Loucy (cell line): ENCODE measurements at regions not wholly inside any gene's neighbourhood (a gene's known extent, or its start where the extent isn't known, plus 50 kb on each side); places are given as distances from the start of the nearest gene placed in this dataset.

Experiments used
- H2AFZ ChIP-seq: fragments of 200-600 bp; sonication (generic); 2 replicates; pipeline ENCODE4 v1.6.0; 2016; ENCODE audit warnings: antibody characterized with exemption, mild to moderate bottlenecking, low read length, moderate library complexity
- H3F3A ChIP-seq: fragments of 200-600 bp; 2 replicates; pipeline ENCODE4 v1.6.0; 2016; ENCODE audit warnings: antibody characterized with exemption, low read depth, mild to moderate bottlenecking
- H3K27me3 ChIP-seq: fragments of 200-600 bp; sonication (generic); 2 replicates; pipeline ENCODE4 v1.6.1; 2014; ENCODE audit warnings: low read length, mild to moderate bottlenecking; ENCODE audit not compliant: insufficient read depth, poor library complexity, severe bottlenecking
- H3K36me3 ChIP-seq: fragments of 200-600 bp; sonication (generic); 2 replicates; pipeline ENCODE4 v1.6.1; 2016; ENCODE audit warnings: low read length; ENCODE audit not compliant: insufficient read depth
- H3K4me1 ChIP-seq: fragments of 200-600 bp; sonication (generic); 2 replicates; pipeline ENCODE4 v1.5.1; 2014; ENCODE audit warnings: low read length, mild to moderate bottlenecking; ENCODE audit not compliant: insufficient read depth, poor library complexity, severe bottlenecking
- H3K4me2 ChIP-seq: fragments of 200-600 bp; sonication (generic); 2 replicates; pipeline ENCODE4 v1.6.0; 2014; ENCODE audit warnings: antibody characterized with exemption, low read length, low read depth, mild to moderate bottlenecking; ENCODE audit not compliant: poor library complexity, severe bottlenecking
- H3K4me3 ChIP-seq: fragments of 200-600 bp; sonication (generic); 2 replicates; pipeline ENCODE4 v1.5.1; 2014; ENCODE audit warnings: low read length, mild to moderate bottlenecking, mixed read lengths; ENCODE audit not compliant: poor library complexity, severe bottlenecking
- H3K79me2 ChIP-seq: fragments of 200-600 bp; sonication (generic); 2 replicates; pipeline ENCODE4 v1.6.1; 2014; ENCODE audit warnings: low read length; ENCODE audit not compliant: insufficient read depth
- H3K9ac ChIP-seq: fragments of 200-600 bp; sonication (generic); 2 replicates; pipeline ENCODE4 v1.6.0; 2014; ENCODE audit warnings: mild to moderate bottlenecking, low read depth, low read length, moderate library complexity; ENCODE audit not compliant: poor library complexity, severe bottlenecking
- H3K9me2 ChIP-seq: fragments of 200-600 bp; sonication (generic); replicated peaks from 2 replicates; pipeline ENCODE4 v1.6.1; 2016; ENCODE audit warnings: low read depth, low read length, mixed read lengths
- H3K9me3 ChIP-seq: fragments of 200-600 bp; sonication (generic); 2 replicates; pipeline ENCODE4 v1.6.1; 2014; ENCODE audit warnings: mild to moderate bottlenecking, antibody characterized with exemption, low read length, low read depth; ENCODE audit not compliant: insufficient read depth
- H4K20me1 ChIP-seq: fragments of 200-600 bp; sonication (generic); 2 replicates; pipeline ENCODE4 v1.6.0; 2014; ENCODE audit warnings: antibody characterized with exemption, low read length, mild to moderate bottlenecking; ENCODE audit not compliant: insufficient read depth, poor library complexity, severe bottlenecking
- CTCF ChIP-seq: fragments of 200-600 bp; sonication (generic); conservative IDR thresholded peaks from 2 replicates; pipeline ENCODE4 v1.5.1; 2014; ENCODE audit warnings: mild to moderate bottlenecking, antibody characterized with exemption, low read length
- EZH2phosphoT487 ChIP-seq: fragments of 200-600 bp; IDR thresholded peaks from 2 replicates; pipeline ENCODE4 v1.6.1; 2018; ENCODE audit warnings: antibody characterized with exemption, mild to moderate bottlenecking, moderate library complexity, borderline replicate concordance

- Histone ChIP-seq H3K9me2 (no peaks in the 10 kb centered on the region), H3K9ac (no peak overlapping the region), H3K79me2 (no peaks in the 10 kb centered on the region), H3K4me1 (no peaks in the 10 kb centered on the region), H3K27me3 (no peaks in the 10 kb centered on the region), H3K9me3 (no peaks in the 10 kb centered on the region), H3F3A (no peaks in the 10 kb centered on the region), H3K36me3 (no peaks in the 10 kb centered on the region), H3K4me3 (no peak overlapping the region), H3K4me2 (no peak overlapping the region), H4K20me1 (no peaks in the 10 kb centered on the region), H2AFZ (no peak overlapping the region)
- no peak for TF ChIP-seq CTCF
Measured at GRCh38 chr3:89617706-89618105, 510.3 kb downstream of the EPHA3 start.

- Histone ChIP-seq H3K27me3 (no peaks in the 10 kb centered on the region), H3K4me1 (no peaks in the 10 kb centered on the region), H3F3A (no peaks in the 10 kb centered on the region), H3K36me3 (no peaks in the 10 kb centered on the region), H3K9ac (no peak overlapping the region), H2AFZ (no peak overlapping the region), H3K4me3 (no peak overlapping the region), H3K9me3 (no peaks in the 10 kb centered on the region), H4K20me1 (no peaks in the 10 kb centered on the region), H3K79me2 (no peaks in the 10 kb centered on the region), H3K9me2 (no peaks in the 10 kb centered on the region), H3K4me2 (no peak overlapping the region)
- TF ChIP-seq EZH2phosphoT487, result no peak
- TF ChIP-seq CTCF, result no peak
Measured at GRCh38 chr3:89619263-89619662, 511.8 kb downstream of the EPHA3 start.

- Histone ChIP-seq H4K20me1 (no peaks in the 10 kb centered on the region), H3K4me2 (no peak overlapping the region)
- no peak for TF ChIP-seq EZH2phosphoT487
- TF ChIP-seq CTCF, result no peak
Measured at GRCh38 chr3:89622063-89622700, 514.8 kb downstream of the EPHA3 start.

More at GRCh38 chr3:89622063-89622700, 514.8 kb downstream of the EPHA3 start:
- no peaks in the 10 kb centered on the region for H3K27me3 ChIP-seq
- H3K36me3 ChIP-seq, result no peaks in the 10 kb centered on the region
- H3K9ac ChIP-seq, result no peak overlapping the region
- no peaks in the 10 kb centered on the region for H3F3A ChIP-seq
- no peak overlapping the region for H3K4me3 ChIP-seq
- H3K4me1 ChIP-seq, result no peaks in the 10 kb centered on the region
- no peaks in the 10 kb centered on the region for H3K9me2 ChIP-seq
- H3K9me3 ChIP-seq, result no peaks in the 10 kb centered on the region
- H3K79me2 ChIP-seq, result no peaks in the 10 kb centered on the region
- H2AFZ ChIP-seq, result no peak overlapping the region
